SK-N-SH (cell line): ENCODE measurements at regions not wholly inside any gene's neighbourhood (a gene's known extent, or its start where the extent isn't known, plus 50 kb on each side); places are given as distances from the start of the nearest gene placed in this dataset.

Experiments used
- CTCF ChIA-PET: fragments of 300-600, 350-600 bp; formaldehyde crosslinking; extraction: SDS; loops from one replicate; lab custom pipeline; 2021; lab: Yijun Ruan, JAX
- POLR2A ChIA-PET: fragments of 350-600 bp; sonication (Branson Sonifier 250); formaldehyde crosslinking; extraction: SDS; loops from one replicate; lab custom pipeline; 2020; ENCODE audit warnings: antibody characterized with exemption, inconsistent platforms; lab: Yijun Ruan, JAX
- DNase-seq: peaks from one replicate; pipeline ENCODE4 v3.0.0; 2012
- H2AFZ ChIP-seq: fragments of 200-600 bp; sonication (generic); 2 replicates; pipeline ENCODE4 v1.8.1; 2016; ENCODE audit warnings: antibody characterized with exemption, mild to moderate bottlenecking, low read depth
- H3F3A ChIP-seq: fragments of 200-600 bp; sonication (generic); replicated peaks from 2 replicates; pipeline ENCODE3; 2016; ENCODE audit warnings: antibody characterized with exemption, mild to moderate bottlenecking; ENCODE audit not compliant: insufficient read depth
- H3K27ac ChIP-seq, 2 experiments: fragments of 200-500 bp in 1 of 2; fragments of 200-600 bp in 1 of 2; sonication (Bioruptor generic) in 1 of 2; sonication (generic), shearing (Covaris generic) in 1 of 2; 2 replicates each; pipeline versions ENCODE4 v1.5.1 to v1.6.1; 2014 to 2016; ENCODE audit warnings: low read depth in 2 of 2, inconsistent platforms in 1 of 2, low read length in 1 of 2, mild to moderate bottlenecking in 1 of 2, mixed read lengths in 1 of 2
- H3K27me3 ChIP-seq: fragments of 200-600 bp; sonication (generic), shearing (Covaris generic); 2 replicates; pipeline ENCODE4 v1.6.1; 2016; ENCODE audit warnings: mixed run types; ENCODE audit not compliant: insufficient read depth
- H3K36me3 ChIP-seq, 2 experiments: fragments of 200-500 bp in 1 of 2; fragments of 200-600 bp in 1 of 2; sonication (Bioruptor generic) in 1 of 2; sonication (generic) in 1 of 2; replicated peaks in 1 of 2; 2 replicates each; pipeline versions ENCODE3 to v1.5.1; 2014 to 2016; ENCODE audit warnings: low read length in 1 of 2, mild to moderate bottlenecking in 1 of 2; ENCODE audit not compliant: insufficient read depth in 2 of 2, control insufficient read depth in 1 of 2
- H3K4me1 ChIP-seq, 2 experiments: fragments of 200-500 bp in 1 of 2; fragments of 200-600 bp in 1 of 2; sonication (Bioruptor generic) in 1 of 2; sonication (generic), shearing (Covaris generic) in 1 of 2; 2 replicates each; pipeline versions ENCODE4 v1.5.1 to v1.6.1; 2014 to 2016; ENCODE audit warnings: low read depth in 1 of 2, low read length in 1 of 2, mixed run types in 1 of 2; ENCODE audit not compliant: insufficient read depth in 2 of 2, control insufficient read depth in 1 of 2
- H3K4me2 ChIP-seq: fragments of 200-600 bp; sonication (generic), shearing (Covaris generic); 2 replicates; pipeline ENCODE4 v1.6.1; 2017; ENCODE audit warnings: mixed run types
- H3K4me3 ChIP-seq, 2 experiments: fragments of 200-500 bp in 1 of 2; fragments of 200-600 bp in 1 of 2; sonication (Bioruptor generic) in 1 of 2; sonication (generic), shearing (Covaris generic) in 1 of 2; 2 replicates each; pipeline versions ENCODE4 v1.5.1 to v1.8.1; 2014 to 2016; ENCODE audit warnings: low read depth in 2 of 2, inconsistent platforms in 1 of 2, low read length in 1 of 2, mild to moderate bottlenecking in 1 of 2, mixed read lengths in 1 of 2, moderate library complexity in 1 of 2
- H3K79me2 ChIP-seq: fragments of 200-600 bp; sonication (generic); 2 replicates; pipeline ENCODE4 v1.8.1; 2017; ENCODE audit warnings: mild to moderate bottlenecking; ENCODE audit not compliant: insufficient read depth
- H3K9ac ChIP-seq: fragments of 200-600 bp; sonication (generic); 2 replicates; pipeline ENCODE4 v1.6.1; 2017; ENCODE audit warnings: mixed run types
- H3K9me2 ChIP-seq: fragments of 200-600 bp; sonication (generic); 2 replicates; pipeline ENCODE4 v1.6.1; 2017; ENCODE audit warnings: mixed run types
- H3K9me3 ChIP-seq: fragments of 200-600 bp; sonication (generic); 2 replicates; pipeline ENCODE4 v1.6.1; 2017; ENCODE audit warnings: mixed run types, mild to moderate bottlenecking, moderate library complexity
- H4K20me1 ChIP-seq: fragments of 200-600 bp; sonication (generic); 2 replicates; pipeline ENCODE4 v1.6.1; 2017; ENCODE audit warnings: mild to moderate bottlenecking, mixed run types; ENCODE audit not compliant: insufficient read depth
- CHD2 ChIP-seq: fragments of 150-350 bp; IDR thresholded peaks from 2 replicates; pipeline ENCODE4 v1.6.1; 2018; ENCODE audit warnings: low read length; ENCODE audit not compliant: partially characterized antibody
- ELF1 ChIP-seq: IDR thresholded peaks from 2 replicates; pipeline ENCODE4 v1.4.0; 2012
- EP300 ChIP-seq, 2 experiments: IDR thresholded peaks; 2 replicates each; pipeline versions ENCODE4 v1.4.0 to v1.6.1; 2012; ENCODE audit warnings: borderline replicate concordance in 1 of 2, low read depth in 1 of 2, low read length in 1 of 2
- EZH2phosphoT487 ChIP-seq: fragments of 200-600 bp; sonication (generic); IDR thresholded peaks from 2 replicates; pipeline ENCODE4 v1.6.1; 2017; ENCODE audit warnings: low read depth, mixed run types, mild to moderate bottlenecking, antibody characterized with exemption, moderate library complexity, borderline replicate concordance
- FOSL2 ChIP-seq: IDR thresholded peaks from 2 replicates; pipeline ENCODE4 v1.4.0; 2012; ENCODE audit warnings: low read depth, mild to moderate bottlenecking, moderate library complexity, borderline replicate concordance
- GATA2 ChIP-seq: sonication (generic); formaldehyde crosslinking; IDR thresholded peaks from 2 replicates; pipeline ENCODE4 v1.5.0; 2020; ENCODE audit warnings: mild to moderate bottlenecking, missing genetic modification reagents
- JUND ChIP-seq: IDR thresholded peaks from 2 replicates; pipeline ENCODE4 v1.4.0; 2012
- MEF2A ChIP-seq: IDR thresholded peaks from 2 replicates; pipeline ENCODE4 v1.4.0; 2012; ENCODE audit warnings: low read depth, borderline replicate concordance
- MXI1 ChIP-seq: IDR thresholded peaks from 2 replicates; pipeline ENCODE4 v1.6.1; 2012; ENCODE audit warnings: mild to moderate bottlenecking, low read depth, low read length, improper control_type of control experiment
- NFIC ChIP-seq: IDR thresholded peaks from 2 replicates; pipeline ENCODE4 v1.4.0; 2012; ENCODE audit warnings: borderline replicate concordance
- POLR2AphosphoS5 ChIP-seq: IDR thresholded peaks from 2 replicates; pipeline ENCODE4 v1.6.1; 2012; ENCODE audit warnings: low read depth, low read length
- RAD21 ChIP-seq: IDR thresholded peaks from 2 replicates; pipeline ENCODE4 v1.6.1; 2012; ENCODE audit warnings: mild to moderate bottlenecking, low read length
- RCOR1 ChIP-seq: fragments of 150-350 bp; IDR thresholded peaks from 2 replicates; pipeline ENCODE4 v1.6.1; 2017; ENCODE audit warnings: antibody characterized with exemption, low read length
- RXRA ChIP-seq: IDR thresholded peaks from 2 replicates; pipeline ENCODE4 v1.4.0; 2012; ENCODE audit warnings: low read depth, mild to moderate bottlenecking, borderline replicate concordance
- TAF1 ChIP-seq: IDR thresholded peaks from 2 replicates; pipeline ENCODE4 v1.6.1; 2012; ENCODE audit warnings: low read depth, mild to moderate bottlenecking, low read length, moderate library complexity, borderline replicate concordance
- TCF12 ChIP-seq: IDR thresholded peaks from 2 replicates; pipeline ENCODE4 v1.4.0; 2012
- WGBS: methylation state at CpG from one replicate; pipeline ENCODE4 v1.1.6; 2017; ENCODE audit warnings: low lambda C conversion rate; 5-methylcytosine and 5-hydroxymethylcytosine counted together
- TF ChIP-seq, protein P1 (sequence below): IDR thresholded peaks from 2 replicates; pipeline ENCODE4 v1.4.0; 2012; ENCODE audit warnings: low read depth, borderline replicate concordance
- TF ChIP-seq, protein P2 (sequence below): fragments of 150-350 bp; IDR thresholded peaks from 2 replicates; pipeline ENCODE4 v1.6.1; 2017; ENCODE audit warnings: antibody characterized with exemption, low read length, low read depth, borderline replicate concordance
- TF ChIP-seq, protein P3 (sequence below): IDR thresholded peaks from 2 replicates; pipeline ENCODE4 v1.4.0; 2012; ENCODE audit warnings: low read depth, borderline replicate concordance
- TF ChIP-seq, protein P4 (sequence below): IDR thresholded peaks from 2 replicates; pipeline ENCODE4 v1.6.1; 2012; ENCODE audit warnings: mild to moderate bottlenecking, low read depth, low read length, moderate library complexity

DNA sequence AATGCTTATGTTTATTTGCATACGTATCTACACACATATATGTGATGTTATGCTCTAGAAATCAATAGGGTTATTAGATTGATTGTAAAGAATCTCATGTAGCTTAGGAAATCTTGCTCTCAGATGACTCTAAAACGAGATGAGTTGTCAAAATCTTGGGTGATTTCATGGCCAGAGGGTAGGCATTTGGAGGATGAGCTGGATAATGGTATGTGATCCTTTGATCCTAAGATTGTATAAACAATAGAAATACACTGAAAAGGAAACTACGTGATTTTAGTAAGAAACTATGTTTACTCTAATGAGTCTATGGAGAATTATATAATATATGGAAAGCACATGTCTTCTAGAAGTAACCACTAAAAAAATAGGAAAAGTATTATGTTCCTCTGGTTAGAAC lies 676.6 kb downstream of the NSUN3 start:
- ChIA-PET POLR2A (no interaction called here), CTCF (no interaction called here)
- Histone ChIP-seq H3F3A (no peaks in the 10 kb centered on the region), H3K9me3 (no peaks in the 10 kb centered on the region), H4K20me1 (no peaks in the 10 kb centered on the region), H3K9me2 (no peaks in the 10 kb centered on the region), H3K4me3 (no peak overlapping the region), H3K36me3 (no peaks in the 10 kb centered on the region), H3K27me3 (no peaks in the 10 kb centered on the region), H3K9ac (no peak overlapping the region), H3K27ac (no peak overlapping the region), H3K79me2 (no peaks in the 10 kb centered on the region), H2AFZ (no peak overlapping the region), H3K4me1 (no peaks in the 10 kb centered on the region; a peak in 1 of 4 replicates), H3K4me2 (no peak overlapping the region)
- TF ChIP-seq EZH2phosphoT487, result no peak
- no peak for TF ChIP-seq RXRA
- no peak for TF ChIP-seq JUND
- TF ChIP-seq, protein P1, sequence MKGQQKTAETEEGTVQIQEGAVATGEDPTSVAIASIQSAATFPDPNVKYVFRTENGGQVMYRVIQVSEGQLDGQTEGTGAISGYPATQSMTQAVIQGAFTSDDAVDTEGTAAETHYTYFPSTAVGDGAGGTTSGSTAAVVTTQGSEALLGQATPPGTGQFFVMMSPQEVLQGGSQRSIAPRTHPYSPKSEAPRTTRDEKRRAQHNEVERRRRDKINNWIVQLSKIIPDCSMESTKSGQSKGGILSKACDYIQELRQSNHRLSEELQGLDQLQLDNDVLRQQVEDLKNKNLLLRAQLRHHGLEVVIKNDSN, result no peak
- no peak for TF ChIP-seq CHD2
- TF ChIP-seq MXI1, result no peak
- no peak for TF ChIP-seq EP300 (IDR thresholded peaks at IDR 0.05; ENCODE audit: borderline replicate concordance in 1 of 2, low read depth in 1 of 2, low read length in 1 of 2)
- TF ChIP-seq NFIC, result no peak
- TF ChIP-seq RCOR1, result no peak
- no peak for TF ChIP-seq MEF2A
- TF ChIP-seq, protein P2, sequence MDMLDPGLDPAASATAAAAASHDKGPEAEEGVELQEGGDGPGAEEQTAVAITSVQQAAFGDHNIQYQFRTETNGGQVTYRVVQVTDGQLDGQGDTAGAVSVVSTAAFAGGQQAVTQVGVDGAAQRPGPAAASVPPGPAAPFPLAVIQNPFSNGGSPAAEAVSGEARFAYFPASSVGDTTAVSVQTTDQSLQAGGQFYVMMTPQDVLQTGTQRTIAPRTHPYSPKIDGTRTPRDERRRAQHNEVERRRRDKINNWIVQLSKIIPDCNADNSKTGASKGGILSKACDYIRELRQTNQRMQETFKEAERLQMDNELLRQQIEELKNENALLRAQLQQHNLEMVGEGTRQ, result no peak
- TF ChIP-seq FOSL2, result no peak
- no peak for TF ChIP-seq TCF12
- no peak for TF ChIP-seq RAD21
- no peak for TF ChIP-seq TAF1
- no peak for TF ChIP-seq ELF1
- TF ChIP-seq, protein P3, sequence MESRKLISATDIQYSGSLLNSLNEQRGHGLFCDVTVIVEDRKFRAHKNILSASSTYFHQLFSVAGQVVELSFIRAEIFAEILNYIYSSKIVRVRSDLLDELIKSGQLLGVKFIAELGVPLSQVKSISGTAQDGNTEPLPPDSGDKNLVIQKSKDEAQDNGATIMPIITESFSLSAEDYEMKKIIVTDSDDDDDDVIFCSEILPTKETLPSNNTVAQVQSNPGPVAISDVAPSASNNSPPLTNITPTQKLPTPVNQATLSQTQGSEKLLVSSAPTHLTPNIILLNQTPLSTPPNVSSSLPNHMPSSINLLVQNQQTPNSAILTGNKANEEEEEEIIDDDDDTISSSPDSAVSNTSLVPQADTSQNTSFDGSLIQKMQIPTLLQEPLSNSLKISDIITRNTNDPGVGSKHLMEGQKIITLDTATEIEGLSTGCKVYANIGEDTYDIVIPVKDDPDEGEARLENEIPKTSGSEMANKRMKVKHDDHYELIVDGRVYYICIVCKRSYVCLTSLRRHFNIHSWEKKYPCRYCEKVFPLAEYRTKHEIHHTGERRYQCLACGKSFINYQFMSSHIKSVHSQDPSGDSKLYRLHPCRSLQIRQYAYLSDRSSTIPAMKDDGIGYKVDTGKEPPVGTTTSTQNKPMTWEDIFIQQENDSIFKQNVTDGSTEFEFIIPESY, result no peak
- no peak for TF ChIP-seq POLR2AphosphoS5
- TF ChIP-seq, protein P4, sequence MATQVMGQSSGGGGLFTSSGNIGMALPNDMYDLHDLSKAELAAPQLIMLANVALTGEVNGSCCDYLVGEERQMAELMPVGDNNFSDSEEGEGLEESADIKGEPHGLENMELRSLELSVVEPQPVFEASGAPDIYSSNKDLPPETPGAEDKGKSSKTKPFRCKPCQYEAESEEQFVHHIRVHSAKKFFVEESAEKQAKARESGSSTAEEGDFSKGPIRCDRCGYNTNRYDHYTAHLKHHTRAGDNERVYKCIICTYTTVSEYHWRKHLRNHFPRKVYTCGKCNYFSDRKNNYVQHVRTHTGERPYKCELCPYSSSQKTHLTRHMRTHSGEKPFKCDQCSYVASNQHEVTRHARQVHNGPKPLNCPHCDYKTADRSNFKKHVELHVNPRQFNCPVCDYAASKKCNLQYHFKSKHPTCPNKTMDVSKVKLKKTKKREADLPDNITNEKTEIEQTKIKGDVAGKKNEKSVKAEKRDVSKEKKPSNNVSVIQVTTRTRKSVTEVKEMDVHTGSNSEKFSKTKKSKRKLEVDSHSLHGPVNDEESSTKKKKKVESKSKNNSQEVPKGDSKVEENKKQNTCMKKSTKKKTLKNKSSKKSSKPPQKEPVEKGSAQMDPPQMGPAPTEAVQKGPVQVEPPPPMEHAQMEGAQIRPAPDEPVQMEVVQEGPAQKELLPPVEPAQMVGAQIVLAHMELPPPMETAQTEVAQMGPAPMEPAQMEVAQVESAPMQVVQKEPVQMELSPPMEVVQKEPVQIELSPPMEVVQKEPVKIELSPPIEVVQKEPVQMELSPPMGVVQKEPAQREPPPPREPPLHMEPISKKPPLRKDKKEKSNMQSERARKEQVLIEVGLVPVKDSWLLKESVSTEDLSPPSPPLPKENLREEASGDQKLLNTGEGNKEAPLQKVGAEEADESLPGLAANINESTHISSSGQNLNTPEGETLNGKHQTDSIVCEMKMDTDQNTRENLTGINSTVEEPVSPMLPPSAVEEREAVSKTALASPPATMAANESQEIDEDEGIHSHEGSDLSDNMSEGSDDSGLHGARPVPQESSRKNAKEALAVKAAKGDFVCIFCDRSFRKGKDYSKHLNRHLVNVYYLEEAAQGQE, result no peak
- no peak for TF ChIP-seq GATA2 (CRISPR knock-in tag)
- no peak for DNase-seq
- WGBS, result 17% methylated on average over 3 of the region's 3 CpGs
